GM19397 (cell line): ENCODE measurements at regions not wholly inside any gene's neighbourhood (a gene's known extent, or its start where the extent isn't known, plus 50 kb on each side); places are given as distances from the start of the nearest gene placed in this dataset.
"Not testable (repeated sequence)": the region's sequence is repeated elsewhere in the genome, so short reads cannot be mapped to it uniquely, and the experiment has no call there.

Experiments used
- ATAC-seq: cut with Tn5 transposase; IDR thresholded peaks from one replicate; pipeline ENCODE4 v1.9.1; 2021; ENCODE audit warnings: mild to moderate bottlenecking, moderate library complexity; ENCODE audit not compliant: unreplicated experiment

DNA sequence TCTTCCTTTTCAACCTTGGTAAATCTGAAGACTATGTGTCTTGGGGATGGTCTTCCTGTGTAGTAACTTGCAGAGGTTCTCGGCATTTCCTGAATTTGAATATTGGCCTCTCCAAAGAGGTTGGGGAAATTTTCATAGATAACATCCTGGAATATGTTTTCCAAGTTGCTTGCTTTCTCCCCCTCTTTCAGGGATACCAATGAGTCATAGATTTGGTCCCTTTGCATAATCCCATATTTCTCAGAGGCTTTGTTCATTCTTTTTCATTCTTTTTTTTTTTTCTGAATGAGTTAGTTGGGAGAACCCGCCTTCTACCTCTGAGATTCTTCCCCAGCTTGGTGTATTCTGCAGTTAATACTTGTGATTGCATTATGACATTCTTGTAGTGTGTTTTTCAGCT, 549.2 kb upstream of the AMOT start:
- no peak for ATAC-seq

DNA sequence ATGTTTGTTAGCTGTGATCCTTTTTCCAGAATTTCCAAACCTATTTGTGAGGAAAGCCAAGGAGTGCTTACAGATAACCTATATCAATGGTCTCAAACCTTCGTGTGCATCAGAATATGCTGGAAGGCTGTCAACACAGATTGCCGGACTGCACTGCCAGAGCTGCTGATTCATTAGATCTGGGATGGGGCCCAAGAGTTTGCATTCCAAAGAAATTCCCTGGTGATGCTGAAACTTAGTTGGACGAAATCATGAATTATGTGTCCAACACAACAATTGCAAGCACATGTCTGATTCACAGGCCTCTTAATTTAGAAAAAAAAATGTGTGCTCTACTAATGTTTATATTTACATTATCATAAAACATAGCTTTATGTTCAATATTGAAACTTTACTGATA, 544.0 kb upstream of the AMOT start:
- ATAC-seq, result no peak

DNA sequence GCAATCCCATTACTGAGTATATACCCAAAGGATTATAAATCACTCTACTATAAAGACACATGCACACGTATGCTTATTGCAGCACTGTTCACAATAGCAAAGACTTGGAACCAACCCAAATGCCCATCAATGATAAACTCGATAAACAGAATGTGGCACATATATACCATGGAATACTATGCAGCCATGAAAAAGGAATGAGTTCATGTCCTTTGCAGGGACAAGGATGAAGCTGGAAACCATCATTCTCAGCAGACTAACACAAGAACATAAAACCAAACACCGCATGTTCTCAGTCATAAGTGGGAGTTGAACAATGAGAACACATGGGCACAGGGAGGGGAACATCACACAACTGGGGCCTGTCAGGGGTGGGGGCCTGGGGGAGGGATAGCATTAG, 532.8 kb upstream of the AMOT start:
- not testable (repeated sequence) for ATAC-seq

DNA sequence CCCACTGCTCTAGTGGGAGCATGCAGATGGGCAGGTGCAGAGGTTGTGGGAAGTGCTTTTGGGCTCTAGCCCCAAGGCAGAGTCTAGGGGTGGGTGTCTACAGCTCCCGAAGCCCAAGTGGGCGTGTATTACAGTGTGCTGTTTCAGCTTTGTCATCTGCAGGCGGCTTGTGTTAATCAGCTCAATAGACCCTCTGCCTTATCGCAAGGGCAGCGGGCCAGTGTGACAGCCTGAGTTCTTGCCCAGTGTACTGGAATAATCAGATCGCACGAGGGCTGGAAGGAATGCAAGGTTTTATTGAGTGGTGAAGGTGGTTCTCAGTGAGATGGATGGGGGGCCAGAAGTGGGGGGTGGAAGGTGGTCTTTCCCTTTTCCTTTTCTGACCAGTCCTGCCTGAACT, 529.4 kb upstream of the AMOT start:
- no peak for ATAC-seq

DNA sequence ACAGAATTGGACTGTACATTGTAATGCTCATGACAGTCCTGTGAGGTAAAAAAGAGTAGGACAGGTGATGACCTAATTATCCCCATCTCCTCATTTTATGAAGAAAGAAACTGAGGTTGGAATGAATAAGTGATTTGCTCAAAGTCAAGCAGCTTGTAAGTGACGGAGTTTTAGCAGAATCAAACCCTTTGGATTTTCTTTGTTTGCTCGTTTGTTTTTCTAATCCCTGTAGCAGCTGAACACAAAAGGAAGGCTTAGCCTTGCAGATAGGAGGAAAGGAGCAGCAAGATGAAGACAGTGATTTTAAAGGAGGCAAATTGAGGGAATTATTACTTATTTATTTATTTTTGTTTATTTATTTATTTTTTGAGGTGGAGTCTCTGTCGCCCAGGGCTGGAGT, 528.4 kb upstream of the AMOT start:
- ATAC-seq, result no peak

DNA sequence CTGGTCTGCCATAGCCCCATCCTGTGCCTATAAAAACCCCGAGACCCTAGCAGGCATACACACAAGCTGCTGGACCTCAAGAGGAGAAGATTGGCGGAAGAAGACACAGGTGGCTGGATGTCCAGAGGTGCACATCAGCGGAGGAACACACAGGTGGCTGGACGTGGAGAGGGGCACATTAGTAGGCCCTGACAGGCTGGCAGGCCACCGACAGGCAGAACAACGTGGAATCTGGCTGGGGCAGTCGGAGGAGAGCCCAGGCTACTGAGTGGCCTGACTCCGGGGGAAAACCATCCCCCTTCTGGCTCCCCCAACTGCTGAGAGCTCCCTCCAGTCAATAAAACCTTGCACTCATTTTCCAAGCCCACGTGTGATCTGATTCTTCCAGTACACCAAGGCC, 512.5 kb upstream of the AMOT start:
- ATAC-seq, result no peak

DNA sequence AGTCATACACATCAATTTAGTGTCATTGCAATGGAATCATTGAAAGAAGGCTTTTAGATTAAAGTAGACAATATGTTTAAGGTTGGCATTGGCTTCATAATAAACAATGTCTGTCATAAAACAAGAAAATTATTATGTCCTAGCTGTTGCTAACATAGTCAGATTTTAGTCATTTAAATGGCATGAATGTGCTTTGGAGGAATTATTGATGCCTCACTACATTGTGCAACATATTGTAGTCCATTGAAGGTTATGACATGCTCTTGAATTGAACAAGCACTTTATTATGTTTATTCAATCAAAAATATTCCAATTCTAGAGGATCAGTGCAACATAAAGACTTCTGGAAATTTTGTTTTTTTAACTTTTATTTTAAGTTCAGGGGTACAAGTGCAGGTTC, 489.8 kb upstream of the AMOT start:
- no peak for ATAC-seq

DNA sequence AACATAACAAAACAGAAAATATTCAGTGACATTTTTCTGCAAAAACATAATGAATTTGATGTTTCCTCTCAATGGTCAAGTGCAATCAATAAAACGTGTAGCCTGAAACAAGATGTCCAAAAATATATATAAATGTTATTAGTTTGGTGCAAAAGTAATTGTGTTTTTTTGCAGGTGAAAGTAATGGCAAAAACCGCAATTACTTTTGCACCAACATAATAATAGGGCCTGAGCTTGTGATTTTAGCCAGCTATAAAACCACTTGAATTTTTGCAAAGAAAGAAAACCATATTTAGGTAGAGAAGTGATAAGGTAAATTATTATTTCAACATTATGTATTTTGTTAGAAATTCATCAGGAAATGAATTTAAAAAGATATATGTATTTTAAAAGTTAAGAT, 475.3 kb upstream of the AMOT start:
- ATAC-seq, result no peak

DNA sequence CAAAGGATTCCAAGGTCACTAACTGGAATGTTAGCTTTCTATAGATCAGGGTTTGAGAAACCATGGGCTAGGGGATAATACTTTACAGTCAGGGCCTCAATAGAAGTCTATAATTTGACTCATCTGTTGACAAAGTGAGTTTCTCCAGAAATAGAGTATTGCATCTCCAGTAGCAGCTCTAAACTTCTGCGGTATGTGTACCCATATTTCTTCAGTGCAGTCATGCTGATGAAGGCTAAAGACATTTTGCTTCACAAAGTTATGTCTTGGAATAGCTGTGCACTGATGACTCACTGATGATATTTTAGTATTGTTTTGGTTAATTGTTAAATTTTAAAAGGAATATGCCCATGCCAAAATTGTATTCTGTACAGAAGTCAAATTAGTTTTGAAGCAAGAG, 464.9 kb upstream of the AMOT start:
- ATAC-seq, result no peak

DNA sequence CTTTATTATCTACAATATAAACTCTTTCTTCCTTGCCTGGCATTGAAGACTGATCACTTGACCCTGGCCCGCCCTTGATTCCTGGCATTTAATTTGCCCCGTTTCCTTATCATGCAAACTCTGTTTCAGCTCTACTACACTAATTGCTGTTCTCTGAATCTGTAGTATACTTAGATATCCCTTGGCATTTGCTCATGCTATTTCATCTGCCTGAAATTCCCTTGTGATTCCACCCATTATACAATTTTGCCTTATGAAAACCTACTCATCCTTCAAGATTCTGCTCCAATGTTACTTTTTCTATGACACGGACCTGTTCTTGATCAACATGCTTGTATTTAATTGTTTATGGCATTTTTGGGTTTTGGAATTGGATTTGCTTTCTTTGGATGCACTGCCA, 459.9 kb upstream of the AMOT start:
- ATAC-seq, result no peak

DNA sequence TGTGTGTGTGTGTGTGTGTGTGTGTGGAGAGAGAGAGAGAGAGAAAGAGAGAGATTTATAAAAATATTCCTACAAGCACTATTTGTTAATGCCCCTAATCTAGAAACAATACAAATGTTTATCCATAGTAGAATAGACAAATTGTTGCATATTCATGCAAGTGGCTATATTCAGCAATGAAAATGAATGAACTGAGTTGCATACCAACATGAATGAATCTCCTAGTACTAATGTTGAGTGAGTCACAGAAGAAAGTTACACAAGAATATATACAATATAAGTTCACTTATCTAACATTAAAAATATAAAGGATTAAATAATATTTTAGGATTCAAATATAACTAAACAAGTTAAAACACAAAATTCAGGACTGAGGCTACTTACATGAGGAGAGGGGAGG, 456.8 kb upstream of the AMOT start:
- ATAC-seq, result no peak

DNA sequence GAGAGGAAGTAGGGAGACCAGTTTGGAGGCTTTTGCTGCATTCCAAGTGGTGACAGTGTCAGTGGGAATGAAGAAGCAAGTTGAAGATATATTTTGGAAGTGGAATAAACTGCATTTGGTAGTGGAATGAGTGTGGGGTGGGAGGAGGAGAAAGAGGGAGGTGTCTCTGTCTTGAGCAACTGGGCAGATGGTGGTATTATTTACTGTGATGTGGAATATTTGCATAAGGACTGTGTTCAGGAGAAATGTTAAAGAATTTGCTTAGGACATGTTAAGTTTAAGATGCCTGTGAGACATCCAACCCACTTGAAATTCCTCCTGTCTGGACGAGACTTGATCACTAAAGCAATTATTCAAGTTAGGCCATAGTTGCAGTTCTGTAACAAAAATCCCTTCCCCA, 448.9 kb upstream of the AMOT start:
- ATAC-seq, result no peak

DNA sequence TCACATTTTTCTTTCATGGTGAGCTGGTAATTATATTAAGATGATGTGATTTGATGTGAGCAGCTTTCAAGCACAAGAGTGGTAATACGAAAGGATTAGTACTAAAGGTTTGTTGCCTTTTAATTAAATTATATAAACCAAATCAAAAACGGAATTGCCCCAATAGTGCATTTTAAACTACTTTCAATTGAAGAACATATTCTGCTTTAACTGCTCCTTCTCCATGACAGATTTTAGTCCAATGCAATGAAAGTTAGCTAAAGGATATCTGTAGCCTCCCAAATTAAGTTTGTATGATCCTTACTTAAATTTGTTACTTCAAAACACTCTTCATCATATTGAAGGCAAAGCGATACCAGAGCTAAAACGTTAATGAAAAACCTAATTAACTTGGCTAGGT, 447.1 kb upstream of the AMOT start:
- no peak for ATAC-seq

DNA sequence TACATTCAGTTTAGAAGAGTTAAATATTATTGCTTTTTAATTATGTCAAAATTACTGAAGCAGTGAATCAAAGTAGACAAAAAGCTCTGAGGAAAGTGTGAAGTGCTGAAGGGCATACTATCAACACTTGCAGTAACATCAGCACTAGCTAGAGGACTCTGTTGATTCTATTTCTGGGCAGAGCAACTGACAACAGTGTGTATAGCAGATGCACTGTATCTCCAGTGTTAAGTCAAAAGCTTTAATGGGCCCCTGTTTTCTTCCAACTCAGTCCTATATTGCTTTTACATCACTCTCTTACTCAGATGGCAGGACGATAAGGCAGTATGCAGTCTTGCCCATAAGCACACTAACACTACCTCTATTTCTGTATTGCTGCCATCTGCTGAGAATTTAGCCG, 435.2 kb upstream of the AMOT start:
- no peak for ATAC-seq

DNA sequence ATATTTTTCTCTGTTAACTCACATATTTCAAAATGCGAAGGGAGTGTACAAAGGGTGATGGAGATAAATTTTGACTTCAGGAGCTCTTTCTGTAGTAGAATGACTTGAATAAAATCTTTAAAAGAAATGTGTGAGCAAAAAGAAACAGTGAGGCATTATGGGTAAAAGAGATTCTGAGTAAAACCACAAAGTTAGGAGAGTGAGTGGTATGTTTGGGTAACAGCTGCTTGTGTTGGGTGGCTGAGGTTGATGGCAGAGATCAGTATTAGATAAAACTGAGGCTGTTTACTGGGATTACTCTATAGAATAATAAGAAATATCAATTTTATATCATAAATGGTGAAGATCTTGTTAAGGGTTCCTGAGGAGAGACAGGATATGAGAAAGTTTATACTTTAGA, 434.2 kb upstream of the AMOT start:
- ATAC-seq, result no peak

DNA sequence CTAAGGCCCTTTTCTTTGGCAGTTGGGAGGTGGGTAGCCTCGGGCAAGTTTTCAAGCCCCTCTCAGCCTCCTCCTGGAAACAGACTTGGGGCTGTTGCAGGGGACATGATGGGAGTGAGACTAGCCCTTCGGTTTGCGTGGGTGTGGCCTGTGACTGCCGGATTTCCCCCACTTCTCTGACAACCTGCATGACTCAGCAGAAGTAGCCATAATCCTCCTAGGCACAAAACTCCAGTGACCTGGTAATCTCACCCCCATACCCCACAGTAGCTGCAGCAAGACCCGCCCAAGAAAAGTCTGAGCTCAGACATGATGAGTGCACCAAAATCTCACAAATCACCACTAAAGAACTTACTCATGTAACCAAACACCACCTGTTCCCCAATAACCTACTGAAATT, 433.7 kb upstream of the AMOT start:
- no peak for ATAC-seq

DNA sequence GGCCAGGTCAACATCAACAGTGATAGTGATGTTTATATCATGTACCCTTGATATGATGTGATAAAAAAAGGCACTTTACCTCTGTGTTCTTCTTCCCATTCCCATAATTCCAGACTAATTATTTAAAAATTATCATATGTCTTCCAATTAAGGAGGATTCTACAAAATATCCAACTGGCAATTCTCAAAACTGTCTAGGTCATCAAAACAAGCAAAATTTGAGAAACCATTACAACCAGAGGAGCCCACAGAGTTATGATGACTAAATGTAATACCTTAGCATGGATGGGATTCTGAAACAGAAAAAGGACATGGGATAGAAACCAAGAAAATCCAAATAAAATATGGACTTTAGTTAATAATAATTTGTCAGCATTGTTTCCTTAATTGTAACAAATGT, 428.6 kb upstream of the AMOT start:
- ATAC-seq, result no peak

DNA sequence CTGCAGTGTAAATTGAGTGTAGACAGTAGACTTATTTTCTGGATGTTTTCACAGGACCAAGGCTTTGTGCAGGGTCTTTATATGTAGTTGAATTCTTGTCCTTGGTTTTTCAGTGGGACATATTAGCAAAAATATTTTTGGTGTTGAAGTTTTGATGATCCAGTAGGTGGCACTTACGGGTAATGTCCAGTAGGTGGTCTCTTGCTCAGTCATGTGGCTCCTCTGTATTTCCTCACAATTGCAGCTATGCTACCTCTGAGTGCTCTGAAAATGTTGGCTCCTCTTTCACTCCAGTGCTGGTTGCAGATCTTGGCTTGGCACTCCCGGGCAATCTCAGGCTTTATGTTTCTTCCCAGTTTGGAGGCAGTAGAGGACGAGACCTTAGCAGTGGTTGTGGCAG, 419.8 kb upstream of the AMOT start:
- ATAC-seq, result no peak

DNA sequence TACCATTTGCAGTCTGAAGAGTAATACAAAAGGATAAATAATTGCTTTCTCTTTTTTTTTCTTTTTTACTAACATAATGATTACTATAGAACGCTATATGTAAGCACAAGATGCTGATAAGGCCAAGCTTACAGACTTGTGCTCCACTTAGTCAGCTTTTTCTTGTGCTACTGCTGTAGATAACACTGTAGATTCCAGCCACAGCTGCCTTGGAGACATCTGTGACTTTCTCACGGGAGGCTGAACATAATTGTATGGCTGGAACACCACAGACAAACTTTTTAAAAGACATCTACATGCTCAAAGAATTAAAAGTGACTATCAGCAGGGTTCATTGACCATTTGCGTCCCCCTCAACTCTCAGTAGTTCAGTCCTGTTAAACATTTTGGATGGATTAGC, 381.7 kb upstream of the AMOT start:
- ATAC-seq, result no peak

DNA sequence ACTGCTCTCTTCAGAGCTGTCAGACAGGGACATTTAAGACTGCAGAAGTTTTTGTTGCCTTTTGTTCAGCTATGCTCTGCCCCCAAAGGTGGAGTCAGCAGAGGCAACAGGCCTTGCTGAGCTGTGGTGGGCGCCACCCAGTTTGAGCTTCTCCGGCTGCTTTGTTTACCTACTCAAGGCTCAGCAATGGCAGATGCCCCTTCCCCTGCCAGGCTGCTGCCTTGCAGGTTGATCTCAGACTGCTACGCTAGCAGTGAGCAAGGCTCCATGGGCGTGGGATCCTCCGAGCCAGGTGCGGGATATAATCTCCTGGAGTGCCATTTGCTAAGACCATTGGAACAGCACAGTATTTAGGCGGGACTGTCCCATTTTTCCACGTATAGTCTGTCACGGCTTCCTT, 371.4 kb upstream of the AMOT start:
- ATAC-seq, result no peak

DNA sequence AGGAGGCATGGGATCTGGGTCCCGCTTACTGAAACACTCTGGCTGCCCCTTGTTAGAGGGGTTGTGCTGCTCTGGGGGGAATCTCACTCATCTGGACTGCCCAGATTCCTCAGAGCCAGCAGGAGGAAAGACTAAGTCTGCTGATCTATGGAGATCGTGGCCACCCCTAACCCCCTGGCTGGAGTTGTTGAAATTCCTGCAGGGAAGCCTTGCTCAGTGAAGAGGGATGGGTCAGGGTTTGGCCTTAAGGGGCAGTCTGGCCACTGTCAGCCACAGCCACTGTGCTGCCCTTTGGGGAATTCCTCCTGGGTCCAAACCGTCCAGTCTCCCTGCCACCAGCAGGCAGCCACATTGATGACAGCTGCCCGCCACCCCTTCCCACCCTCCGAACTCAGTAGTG, 362.0 kb upstream of the AMOT start:
- no peak for ATAC-seq

DNA sequence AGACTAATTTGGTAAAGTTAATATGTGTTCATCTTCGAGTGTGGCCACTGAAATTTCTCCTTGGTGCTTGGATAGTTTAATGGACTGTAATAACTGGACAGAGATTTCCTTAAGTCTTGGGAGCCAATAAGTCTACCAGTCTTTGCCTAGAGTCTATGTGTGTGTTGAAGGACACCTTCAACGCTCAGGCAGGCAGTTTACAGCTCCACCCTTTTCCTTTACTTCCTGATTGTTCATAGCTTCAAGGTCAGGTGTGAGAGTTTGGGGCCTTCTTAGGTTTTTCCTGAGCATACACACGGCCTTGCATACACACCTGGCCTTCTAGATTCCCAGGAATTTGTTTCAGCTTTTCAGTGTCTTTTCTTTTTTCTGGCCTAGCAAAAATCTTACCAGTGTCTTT, 355.3 kb upstream of the AMOT start:
- no peak for ATAC-seq

DNA sequence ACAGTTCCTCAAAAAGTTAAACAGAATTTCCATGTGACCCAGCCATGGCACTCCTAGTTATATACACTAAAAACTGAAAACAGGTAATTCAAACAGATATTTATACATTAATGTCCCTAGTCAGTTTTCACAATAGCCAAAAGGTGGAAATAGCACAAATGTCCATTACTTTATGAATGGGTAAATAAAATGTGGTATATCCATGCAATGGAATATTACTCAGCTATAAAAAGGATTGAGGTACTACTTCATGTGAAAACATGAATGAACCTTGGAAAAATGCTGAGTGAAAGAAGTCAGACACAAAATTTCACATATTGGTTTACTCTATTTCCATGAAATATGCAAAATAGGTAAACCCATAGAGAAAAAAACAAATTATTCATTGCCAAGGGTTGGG, 351.8 kb upstream of the AMOT start:
- ATAC-seq, result no peak

DNA sequence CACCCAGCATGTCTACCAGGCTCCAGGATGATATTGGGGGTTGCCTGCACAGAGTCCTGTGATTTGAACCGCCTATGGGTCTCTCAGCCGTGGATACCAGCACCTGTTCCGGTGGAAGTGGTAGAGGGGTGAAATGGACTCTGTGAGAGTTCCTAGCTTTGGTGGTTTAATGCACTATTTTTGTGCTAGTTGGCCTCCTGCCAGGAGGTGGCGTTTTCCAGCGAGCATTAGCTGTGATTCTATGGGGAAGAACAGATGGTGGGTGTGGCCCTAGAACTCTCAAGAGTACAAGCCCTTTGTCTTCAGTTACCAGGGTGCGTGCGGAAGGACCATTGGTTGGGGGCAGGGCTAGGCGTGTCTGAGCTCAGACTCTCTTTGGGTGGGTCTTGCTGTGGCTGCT, 316.9 kb upstream of the AMOT start:
- ATAC-seq, result no peak
